ENCODE measurements at regions not wholly inside any gene's neighbourhood (a gene's known extent, or its start where the extent isn't known, plus 50 kb on each side); places are given as distances from the start of the nearest gene placed in this dataset.

DNA sequence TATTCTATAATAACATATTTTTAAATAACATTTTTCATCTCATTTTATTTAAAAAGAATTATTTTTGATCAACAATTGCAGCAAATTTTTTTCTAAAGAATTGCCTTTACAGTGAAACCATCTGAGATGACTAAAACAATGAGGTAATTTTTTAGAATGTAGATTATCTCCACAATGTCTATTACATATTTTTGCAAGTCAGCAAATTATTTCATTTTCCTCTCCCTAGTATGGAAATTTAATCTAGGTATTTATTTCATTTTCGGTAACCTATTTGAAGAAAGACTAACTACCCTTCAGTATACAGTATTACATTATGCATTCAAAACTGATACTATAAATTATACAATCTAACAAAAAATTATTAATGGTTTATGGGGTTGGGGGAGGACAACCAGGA is 213.2 kb upstream of the SP4 start:
- FAIRE-seq (no peak), DNase-seq (ENCODE audit: low spot score) (no peak)

DNA sequence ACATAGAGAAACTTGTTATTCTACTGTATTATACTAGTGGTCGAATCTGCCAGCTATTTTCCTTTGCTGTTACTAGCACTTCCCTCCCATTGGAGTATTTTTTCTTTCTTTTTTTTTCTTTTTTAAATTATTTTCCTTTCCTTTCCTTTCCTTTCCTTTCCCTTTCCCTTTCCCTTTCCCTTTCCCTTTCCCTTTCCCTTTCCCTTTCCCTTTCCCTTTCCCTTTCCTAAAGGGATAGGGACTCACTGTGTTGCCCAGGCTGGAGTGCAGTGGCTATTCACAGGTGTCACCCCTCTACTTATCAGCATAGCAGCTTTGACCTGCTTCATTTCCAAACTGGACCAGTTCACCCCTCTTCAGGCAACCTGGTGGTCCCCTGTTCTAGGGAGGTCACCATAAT is 212.6 kb upstream of the SP4 start:
- DNase-seq (ENCODE audit: low spot score) (no peak), FAIRE-seq (no peak)

DNA sequence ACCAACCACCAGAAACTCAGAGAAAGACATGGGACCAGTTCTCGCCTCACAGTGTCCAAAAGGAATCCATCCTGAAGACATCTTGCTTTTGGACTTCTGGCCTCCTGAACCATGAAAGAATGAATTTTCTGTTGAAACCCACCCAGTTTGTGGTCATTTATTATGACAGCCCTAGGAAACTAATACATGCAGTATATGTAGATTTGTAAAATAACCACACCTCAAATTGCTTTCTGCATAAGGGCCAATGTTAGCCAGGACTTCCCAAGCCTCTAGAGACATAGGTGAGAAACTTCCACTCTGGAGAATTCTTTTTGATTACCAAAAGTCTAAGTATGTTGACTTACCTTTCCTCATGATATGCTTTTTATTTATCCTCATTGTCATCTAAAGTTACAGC is 210.5 kb upstream of the SP4 start:
- no peak for FAIRE-seq

DNA sequence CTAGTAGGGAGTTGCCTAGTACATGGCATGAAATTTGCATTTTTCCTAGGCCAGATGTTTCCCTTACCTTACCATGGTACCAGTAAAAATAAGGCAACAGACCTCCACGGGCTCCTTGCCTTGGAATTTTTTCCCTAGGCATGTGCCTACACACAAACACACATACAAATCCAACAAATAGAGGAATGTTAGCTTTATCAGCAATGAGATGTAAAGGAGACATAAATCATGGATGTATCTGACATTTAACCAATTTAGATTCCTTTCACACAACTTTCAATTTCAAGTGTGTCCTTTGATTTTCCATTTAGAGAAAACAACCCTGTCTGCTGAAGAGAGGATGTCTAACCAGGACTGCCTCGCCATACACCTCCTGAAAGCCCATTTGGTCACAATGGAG is 209.7 kb upstream of the SP4 start:
- no peak for FAIRE-seq
- no peak for DNase-seq (ENCODE audit: low spot score)

More for the DNA sequence above, 210.5 kb upstream of the SP4 start:
- no peak for DNase-seq (ENCODE audit: low spot score)

DNA sequence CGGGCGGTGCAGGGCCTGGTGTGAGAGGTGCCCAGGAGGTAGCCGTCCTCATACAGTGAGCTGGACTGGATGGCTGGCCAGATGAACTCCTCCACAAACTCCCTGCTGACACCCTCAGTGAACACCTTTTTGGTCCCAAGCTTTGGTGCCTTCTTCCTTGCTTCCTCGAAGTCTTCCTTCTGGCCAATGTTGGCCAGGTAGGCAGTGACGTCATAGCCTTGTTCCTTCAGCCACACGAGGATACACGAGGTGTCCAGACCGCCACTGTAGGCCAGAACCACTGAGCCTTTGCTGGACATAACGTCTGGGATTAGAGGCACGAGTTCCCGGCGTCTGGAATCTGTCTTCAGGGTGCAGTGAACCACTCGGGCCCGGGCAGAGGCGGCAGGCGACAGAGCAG is 206.8 kb upstream of the SP4 start:
- DNase-seq (ENCODE audit: low spot score) (no peak), FAIRE-seq (no peak)

DNA sequence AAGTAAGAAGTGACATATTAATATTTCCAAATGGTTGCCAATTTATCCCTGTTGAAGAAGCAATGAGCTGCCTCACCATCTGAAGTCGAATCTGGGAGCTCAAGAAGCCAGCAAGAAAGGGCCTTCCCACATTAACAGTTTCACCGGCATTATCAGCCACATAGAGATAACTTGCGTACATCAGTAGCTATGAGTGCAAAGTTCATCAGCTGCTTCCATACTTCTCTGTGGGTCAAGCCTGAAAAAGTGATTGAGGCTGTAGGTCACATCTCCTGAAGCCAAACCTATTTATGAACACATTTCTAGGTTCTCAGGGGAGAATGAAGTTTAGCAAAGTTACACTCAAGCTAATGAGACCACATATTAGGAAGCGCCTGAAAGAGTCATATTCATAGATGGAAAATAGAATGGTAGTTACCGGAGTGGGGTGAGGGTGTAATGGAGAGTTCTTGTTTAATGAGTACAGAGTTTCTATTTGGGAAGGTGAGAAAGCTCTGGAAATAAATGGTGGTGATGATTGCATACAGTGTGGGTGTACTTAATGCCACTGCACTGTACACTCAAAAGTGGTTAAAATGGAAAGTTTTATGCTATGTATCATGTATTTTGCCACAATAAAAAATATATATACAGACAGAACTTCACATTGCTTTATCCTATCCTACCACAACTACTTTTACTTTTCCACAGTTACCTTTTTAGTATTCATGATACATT is 189.3 kb upstream of the SP4 start:
- FAIRE-seq (no peak), DNase-seq (ENCODE audit: low spot score) (no peak)

DNA sequence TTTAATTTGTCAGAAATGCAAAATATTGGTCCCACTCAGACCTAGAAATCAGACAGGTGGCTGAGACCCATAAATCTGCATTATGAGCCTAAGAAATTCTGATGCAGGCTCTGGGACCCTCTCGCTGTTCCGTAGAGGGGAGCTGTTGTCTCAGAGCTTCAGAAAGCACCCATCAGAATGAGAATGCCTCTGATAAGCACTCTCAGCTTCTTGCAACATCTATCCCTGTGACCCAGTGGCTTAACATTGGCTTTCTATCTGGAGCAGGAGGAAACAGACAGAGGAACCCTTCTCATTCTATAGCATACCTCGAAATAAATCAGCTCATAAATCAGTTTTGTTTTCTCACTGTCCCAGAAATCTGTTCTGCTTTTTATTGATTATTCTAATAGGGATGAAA is 184.6 kb upstream of the SP4 start:
- no peak for FAIRE-seq

DNA sequence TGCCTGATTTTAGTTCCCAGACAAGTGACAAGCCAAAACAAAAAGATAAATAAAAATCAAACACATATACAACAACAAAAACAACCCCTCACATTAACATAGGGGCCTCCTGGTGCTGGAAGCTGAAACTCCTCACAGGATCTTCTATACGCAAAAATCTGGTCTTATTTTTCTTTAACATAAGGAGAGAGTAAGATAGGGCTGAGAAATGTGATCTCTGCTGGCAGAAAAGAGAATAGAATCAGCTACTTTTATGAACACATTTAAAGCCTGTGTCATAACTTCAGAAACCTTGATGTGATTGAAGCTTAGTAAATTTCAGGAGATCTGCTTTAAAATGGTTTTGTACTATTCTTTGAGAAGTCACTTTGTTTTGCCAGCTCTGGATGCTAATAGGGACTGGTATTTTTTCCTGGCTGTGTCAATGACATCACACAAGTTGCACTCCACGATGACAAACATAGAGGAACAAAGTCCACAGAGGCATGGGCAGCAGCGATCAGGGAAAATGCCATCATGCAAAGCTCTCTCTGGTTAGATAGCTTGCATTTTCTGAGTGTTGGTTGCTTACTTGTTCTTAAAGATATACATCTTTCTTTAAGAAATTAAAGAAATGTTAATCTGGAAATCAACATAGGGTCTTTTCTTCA is 176.6 kb upstream of the SP4 start:
- no peak for FAIRE-seq
- no peak for DNase-seq (ENCODE audit: low spot score)

More for the DNA sequence above, 184.6 kb upstream of the SP4 start:
- DNase-seq (ENCODE audit: low spot score): no peak

DNA sequence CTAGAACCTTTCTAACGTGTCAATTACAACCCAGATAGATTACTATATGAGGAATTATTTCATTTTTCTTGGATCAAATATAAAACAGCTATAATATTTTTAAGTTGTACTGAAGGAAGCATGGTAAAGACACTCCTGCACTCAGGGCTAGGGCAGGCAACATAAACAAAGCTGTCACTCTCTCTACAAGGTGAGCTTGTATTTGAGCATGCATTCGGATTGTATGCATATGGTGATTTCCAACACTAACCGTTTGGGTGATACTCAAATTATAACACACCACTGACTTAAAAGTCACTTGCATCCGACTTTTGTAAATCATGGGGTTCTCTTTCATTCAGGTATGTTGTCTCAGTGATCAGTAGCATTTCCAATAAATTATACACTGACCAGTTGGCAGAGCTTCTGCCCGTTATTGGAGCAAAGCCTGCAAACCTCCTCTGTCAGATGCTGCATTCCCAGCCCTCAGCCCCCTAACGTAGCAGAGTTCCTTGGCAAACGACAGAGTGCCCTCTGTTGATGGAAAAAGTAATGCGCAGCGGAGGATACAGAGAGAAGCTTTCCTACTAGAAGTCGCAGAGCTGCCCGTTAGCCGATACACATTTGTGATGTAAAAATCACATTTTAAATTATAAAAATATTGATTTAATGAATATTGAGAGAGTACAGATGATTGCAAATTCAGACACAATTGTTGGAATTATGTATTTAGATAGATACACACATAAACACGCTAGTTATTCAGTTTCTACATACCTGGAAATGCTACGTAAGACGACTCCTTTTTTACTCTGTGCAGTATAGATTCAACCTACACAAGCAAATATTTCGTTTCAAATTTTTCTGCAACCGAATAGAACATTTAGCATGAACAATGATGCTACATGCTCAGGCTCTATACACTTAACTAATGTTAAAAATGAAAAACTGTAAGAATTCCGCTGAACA is 173.9 kb upstream of the SP4 start:
- DNase-seq (ENCODE audit: low spot score) (peak; percentile 60), FAIRE-seq (no peak)

DNA sequence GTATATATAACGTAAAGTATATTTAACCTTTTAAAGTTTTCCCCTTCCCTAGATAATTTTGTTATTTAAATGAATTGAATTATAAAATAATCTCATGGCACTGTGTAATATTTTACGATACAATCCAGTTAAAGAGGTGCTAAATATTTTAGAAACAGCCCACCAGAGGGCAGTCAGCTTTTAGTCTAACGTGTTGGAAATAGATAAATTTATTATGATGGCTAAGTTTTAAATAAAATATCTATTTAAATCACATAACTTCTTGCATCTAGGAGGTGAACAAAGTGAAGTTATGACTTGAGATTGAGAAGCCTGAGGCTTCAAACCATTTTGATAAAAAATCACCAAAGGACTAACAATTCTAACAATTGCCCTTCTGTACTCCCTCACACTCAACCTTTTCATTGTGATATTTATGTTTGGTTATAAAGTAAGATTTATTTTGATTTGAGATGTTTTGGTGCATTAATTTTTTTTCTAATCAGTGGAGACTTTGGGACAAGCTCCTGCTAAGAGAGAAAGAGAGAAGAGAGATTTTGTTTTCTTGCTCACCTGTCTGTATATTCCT is 171.5 kb upstream of the SP4 start:
- DNase-seq (ENCODE audit: low spot score): no peak

DNA sequence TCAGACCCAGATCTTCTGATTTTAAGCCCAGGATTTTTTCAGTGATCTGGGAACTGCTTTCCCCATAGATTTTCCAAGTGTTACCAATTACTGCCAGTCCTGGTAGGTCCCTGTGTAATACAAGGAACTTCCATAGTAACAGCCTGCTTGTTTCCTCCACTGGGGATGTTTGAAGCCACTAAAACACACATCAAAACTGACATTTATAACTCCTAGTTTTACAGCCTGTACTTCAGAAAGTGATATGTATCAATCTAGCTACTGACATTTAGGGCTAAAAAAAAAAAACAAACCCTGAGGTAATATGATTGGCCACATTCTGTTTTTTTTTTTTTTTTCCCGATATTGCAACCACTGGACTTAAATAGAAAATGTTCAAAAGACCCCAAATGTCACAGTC is 166.9 kb upstream of the SP4 start:
- DNase-seq (ENCODE audit: low spot score) (no peak), FAIRE-seq (no peak)

More for the DNA sequence above, 171.5 kb upstream of the SP4 start:
- FAIRE-seq: no peak

DNA sequence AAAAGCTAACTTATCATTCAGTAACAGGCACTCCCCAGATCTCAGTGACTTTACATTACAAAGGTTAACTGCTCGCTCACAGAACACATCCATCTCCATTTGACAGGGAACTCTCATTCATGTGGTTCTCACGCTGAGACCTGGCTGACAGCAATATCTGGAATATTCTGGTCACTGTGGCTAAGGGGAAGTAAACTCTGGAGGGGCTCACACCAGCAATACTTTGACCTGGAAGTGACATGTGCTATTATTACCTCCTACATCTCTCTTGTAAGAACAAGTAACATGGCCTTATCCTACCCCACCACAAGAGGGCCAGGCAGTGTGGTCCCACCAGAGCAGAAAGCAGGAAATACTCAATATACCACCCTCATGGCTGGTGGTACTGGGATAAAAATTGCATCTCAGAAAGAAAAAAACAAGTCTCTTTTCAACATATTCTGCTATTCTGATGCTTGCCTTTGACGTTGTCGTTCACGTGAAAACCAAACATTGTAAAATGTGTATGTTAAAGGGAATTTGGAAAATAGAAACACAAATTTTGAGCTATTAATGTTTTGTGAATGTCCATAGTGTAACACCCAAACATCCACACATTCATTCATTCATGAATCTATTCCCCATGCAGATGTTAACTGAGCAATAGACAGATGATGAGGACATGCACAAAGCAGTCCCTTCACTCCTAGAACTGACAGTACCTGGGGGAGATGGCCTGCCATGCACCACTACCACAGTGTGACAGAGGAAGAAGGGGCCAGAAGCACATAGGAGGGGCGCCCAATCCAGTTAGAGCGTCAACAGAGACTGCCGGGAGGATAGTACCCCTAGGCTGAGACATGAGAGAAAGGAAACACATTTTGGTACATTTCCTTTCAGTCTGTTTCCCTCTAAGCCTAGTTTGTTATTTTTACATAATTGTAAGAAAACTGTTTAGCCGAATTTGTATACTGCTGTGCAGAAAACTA is 166.0 kb upstream of the SP4 start:
- DNase-seq (ENCODE audit: low spot score): peak; percentile 58
- peak; percentile 75 for FAIRE-seq

DNA sequence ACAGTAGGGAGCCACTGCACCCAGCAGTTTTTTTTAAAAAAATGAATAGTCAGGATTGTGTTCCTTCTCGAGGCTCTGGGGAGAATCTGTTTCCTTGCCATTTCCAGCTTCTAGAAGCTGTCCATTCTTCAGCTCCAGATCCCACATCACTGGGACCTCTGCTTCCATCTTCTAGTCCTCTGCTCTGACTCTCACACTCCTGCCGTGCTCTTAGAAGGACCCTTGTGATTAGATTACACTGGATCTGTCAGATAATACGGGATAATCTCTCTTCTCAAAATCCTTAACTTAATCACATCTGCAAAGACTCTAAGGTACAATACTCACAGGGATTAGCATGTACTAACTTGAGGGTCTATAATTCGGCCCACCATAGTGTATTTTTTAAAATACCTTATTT is 158.9 kb upstream of the SP4 start:
- DNase-seq (ENCODE audit: low spot score) (no peak), FAIRE-seq (no peak)

DNA sequence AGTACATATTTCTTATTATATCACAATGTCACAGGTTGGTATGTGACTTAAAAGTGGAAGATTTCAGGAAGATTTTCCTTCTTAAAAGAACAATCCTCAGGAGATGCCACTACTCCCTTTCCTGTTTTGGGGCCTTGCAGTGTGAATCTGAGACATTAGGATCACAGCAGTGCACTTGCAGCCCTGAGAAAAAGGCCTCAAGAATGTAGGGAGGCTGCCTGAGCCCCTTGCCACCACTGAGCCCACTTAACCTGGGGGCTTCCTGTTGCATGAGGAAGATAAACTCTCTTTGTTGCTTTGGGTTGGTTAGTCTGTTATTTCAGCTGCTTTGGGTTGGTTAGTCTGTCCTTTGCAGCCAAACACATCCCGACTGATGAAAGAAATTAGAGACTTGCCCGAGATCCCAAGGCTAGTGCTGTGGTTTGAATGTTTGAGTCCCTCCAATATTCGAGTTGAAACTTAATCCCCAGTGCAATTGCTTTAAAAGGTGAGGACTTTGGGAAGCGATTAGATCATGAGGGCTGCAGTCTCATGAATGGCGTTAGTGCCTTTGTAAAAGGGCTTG is 151.3 kb upstream of the SP4 start:
- DNase-seq (ENCODE audit: low spot score): no peak
- FAIRE-seq: no peak

DNA sequence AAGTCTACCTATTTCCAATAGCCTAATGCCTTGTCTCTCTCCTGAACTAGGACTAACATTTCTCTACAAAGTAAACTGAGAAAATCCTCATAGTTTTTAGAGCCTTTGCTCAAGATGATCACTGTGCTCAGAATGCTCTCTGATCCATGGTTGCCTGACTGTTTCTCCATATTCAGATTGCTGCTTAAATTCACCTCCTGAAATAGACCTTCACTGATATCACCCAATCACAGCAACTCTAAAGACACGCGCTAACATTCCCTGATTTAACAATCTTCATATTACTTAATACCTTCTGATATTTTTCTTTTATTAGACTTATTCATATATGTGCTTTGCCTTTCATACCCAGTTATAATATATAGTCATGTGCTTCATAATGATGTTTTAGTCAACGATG is 148.9 kb upstream of the SP4 start:
- DNase-seq (ENCODE audit: low spot score) (no peak), FAIRE-seq (no peak)

DNA sequence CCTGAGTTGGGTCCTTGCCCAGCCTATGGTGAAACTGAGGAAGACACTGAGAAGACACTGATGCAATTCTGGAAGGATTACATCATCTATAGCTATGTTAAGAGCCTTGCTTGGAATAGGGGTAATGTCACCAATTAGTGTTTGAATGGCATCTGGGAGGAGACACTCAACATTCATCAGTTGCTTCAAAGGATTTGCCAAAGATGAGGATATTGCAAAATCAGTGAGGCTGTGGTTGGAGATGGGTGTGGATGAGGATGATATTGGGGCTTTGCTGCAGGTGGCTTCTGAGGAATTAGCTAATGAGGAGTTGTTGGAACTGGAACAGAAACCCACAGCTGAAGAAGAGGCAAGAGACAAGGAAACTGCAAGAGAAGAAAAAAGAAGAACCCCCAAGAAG is 146.7 kb upstream of the SP4 start:
- FAIRE-seq (no peak), DNase-seq (ENCODE audit: low spot score) (no peak)

DNA sequence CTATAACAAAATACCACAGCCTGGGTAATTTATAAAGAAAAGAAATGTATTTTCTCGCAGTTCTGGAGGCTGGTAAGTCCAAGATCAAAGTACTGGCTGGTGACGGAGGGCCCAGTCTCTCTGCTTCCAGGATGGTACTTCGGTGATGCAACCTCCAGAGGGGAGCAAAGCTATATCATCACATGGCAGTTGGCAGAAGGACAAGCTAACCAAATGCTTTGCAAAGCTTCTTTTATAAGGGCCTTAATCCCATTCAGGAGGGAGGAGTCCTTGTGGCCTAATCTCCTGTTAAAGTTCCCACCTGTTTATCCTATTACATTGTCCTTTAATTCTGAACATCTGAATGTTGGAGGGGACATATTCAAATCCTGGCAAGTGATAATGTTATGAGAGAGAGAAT is 134.1 kb upstream of the SP4 start:
- no peak for FAIRE-seq

DNA sequence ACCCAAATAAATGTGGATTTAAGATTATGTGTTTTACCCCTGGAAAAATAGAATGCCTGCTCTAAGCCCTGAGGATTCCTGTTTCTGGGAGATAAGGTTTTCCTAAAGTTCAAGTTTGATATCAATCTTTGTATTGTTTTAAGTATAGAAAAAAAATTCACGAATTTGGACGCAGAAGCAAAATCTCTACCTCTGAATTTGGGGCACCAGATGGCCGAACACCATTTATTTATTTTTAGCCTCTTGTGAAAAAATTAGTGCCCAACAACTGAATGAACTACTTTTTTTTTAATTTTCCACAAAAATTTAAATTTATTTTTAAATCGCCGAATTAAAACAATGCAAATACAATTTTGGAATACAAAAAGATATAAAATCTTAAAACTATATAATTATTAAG is 128.1 kb upstream of the SP4 start:
- FAIRE-seq: no peak
- no peak for DNase-seq (ENCODE audit: low spot score)

More for the DNA sequence above, 134.1 kb upstream of the SP4 start:
- DNase-seq (ENCODE audit: low spot score): no peak

DNA sequence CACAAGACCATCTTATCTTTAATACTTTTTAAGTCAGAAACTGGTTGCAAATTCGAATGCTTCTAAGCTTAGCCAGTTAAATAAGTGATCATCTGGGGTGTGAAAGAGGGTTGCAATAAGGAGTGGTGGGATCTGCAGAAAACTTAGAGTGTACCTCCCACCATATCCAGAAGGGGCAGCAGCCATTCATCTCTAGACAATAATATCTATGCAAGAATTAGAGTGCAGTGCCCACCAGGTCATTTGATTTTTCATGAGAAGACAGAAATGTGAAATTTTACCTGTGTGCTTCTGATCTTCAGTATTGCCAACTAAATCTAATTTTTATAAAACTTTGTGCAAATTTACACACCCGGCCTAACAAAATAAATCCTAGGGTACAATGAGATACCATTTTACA is 127.2 kb upstream of the SP4 start:
- no peak for FAIRE-seq
- peak; percentile 8 for DNase-seq (ENCODE audit: low spot score)

DNA sequence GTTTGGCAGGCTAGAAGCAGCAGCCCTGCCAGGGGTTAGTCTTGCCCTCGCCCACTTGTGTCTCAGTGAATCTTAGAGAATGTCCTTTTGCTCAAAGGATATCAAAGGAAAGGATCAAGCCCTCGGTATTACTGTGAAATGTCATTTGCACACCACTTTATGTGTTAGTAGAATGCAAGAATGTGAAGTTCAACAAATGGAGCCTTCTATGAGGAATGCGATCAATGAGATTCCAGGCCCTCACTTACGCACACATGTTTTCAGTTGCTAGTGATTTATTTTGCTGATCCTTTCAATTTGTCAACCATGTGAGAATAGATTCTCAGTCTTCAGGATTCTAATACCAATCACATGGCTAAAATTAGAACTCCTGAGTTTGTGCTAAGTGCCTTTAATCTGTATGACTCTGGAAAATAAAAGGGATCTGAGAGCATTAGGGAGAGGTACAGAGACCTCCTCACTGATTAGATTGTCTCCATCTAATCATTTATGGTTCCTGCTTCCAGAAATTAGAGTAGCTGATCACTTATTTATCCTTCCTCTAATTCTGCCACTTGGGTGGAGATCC is 123.0 kb upstream of the SP4 start:
- DNase-seq (ENCODE audit: low spot score) (no peak), FAIRE-seq (no peak)

Data from urothelium cell line (cell line).